ENCODE measurements at regions not wholly inside any gene's neighbourhood (a gene's known extent, or its start where the extent isn't known, plus 50 kb on each side); places are given as distances from the start of the nearest gene placed in this dataset.

DNA sequence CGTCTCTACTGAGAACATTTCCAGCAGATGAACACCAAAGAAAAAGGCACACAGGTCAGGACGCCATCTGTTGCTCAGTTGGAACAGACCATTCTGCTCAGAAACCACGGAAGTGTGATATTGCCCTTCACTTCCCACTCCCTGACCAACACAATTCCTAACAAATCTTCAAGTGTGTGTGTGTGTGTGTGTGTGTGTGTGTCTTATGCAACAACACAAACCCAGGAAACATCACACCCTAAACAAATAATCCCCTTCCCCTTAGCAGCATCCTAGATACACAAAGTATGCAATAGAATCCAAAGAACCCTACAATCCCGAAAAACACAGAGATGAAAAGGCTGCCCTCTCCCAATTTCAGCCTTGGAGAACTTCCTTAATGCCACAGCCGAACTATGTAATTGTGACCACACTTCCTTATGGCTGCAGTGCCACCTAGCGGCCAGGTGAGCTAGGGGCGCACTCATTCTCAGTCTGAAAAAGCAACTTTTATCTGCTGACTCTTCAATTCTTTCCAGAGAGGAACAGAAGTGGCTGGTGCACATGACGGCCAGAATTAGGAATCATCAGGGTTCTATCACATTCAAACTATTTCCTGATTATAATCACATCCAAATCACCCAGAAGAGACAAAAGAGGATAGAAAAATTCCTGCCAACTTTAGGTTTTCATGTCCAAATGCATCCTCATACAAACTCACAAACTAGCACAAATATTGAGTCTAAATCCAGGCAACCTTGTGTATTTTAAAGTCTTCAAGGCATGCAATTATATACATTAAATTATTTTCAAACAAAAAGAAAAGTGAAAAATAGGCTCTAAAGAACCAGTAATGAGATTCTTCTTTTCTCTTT lies 164.9 kb downstream of the DHX15 start:
- DNase-seq (ENCODE audit: low read depth): peak; percentile 9

DNA sequence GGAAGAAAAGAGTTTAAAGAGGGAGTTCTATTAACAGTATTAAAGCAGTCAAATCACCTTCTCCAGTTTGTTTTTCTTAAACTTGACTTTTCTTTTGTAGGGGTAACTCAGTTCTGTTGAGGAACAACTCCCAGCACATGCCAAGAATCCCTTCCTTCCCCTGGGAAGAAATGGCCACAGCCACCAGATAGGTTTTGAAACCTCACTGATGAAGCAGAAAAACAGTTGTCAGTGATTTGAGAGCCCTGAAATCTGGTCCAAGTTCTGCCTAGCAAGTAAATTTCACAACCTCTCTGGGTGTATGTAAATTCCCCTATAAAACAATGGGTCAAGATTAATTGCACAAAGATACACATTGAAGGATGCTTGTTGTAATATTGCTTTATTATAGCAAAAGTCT lies 167.1 kb downstream of the DHX15 start:
- no peak for DNase-seq (ENCODE audit: low read depth)

DNA sequence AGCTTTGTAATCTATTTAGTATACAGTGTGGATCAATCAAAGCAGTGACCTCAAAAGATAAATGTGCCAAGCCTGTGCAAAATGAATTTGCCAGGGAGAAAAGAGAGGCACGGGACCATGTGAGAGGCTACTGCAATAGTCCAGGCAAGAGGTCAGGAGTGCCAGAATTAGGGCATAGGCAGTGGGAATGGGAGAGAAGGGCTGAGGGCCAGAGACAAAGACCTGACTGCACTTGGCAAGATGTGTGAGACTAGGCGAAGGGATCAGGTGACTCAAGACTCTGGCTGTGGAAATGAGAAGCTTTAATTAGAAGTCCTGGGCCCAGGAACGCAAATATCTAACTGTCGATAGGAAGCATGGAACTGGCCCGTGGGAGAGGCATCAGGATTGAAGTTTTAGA lies 168.1 kb downstream of the DHX15 start:
- DNase-seq (ENCODE audit: low read depth): no peak

DNA sequence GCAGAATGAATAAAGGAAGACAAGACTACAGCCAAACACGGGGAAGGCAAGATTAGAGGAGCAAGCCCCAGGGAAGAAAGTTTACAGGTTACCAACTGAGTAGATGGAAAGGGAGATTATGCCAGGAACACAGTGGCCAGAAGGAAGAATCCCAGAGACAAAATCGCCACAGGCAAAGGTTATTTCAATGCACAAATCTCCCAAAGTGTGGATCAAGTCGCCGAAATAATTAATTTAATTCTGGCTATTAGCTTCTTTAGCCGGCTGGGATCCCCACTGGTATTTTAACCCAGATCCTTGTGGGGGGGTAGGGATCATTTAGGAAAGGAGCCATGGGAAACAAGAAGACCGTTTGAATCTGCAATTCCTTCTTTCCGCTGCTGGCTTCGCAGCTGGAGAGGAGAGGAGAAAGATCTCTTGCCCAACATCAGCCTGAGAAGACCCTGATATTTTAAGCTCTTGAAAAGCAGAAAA lies 171.0 kb downstream of the DHX15 start:
- DNase-seq (ENCODE audit: low read depth): no peak

DNA sequence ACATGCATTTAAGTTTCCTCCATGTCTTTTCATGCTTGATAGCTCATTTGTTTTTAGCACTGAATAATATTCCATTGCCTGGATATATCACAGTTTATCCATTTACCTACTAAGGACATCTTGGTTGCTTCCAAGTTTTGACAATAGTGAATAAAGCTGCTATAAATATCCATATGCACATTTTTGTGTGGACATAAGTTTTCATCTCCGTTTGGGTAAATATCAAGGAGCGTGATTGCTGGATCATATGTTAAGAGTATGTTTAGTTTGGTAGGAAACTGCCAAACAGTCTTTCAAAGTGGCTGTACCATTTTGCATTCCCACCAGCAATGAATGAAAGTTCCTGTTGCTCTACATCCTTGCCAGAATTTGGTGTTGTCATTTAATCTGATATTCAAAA lies 172.5 kb downstream of the DHX15 start:
- DNase-seq (ENCODE audit: low read depth): no peak

DNA sequence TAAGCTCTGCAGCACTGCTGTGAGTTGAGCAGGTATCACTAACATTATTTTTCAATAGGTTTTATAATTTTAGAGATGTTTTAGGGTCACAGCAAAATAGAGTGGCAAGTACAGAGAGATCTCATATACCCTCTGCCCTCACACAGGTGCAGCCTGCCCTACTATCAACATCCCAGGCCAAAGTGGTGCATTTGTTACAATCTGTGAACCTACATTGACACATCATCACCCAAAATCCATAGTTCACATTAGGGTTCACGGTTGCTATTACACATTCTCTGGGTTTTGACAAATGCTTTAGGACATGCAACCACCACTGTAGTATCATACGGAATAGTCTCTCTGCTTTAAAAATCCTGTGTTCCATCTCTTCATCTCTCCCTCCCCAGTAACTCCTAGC lies 173.1 kb downstream of the DHX15 start:
- no peak for DNase-seq (ENCODE audit: low read depth)

DNA sequence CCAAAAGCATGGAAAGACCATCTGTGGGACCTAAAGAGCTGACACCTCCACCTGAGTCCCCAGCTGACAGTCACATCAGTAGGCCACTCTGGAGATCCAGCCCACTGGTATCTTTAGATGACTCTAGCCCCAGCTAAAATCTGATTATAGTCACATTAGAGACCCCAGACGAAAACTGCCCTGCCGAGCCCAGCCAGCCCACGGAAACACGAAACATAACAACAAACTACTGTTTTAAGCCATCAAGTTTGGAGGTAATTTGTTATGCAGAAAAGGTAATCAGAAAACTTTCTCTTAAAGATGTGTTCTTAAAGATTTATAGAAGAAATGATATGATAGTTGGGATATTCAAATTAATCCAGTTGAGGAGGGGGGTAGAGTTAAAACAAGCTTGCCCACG lies 175.7 kb downstream of the DHX15 start:
- no peak for DNase-seq (ENCODE audit: low read depth)

DNA sequence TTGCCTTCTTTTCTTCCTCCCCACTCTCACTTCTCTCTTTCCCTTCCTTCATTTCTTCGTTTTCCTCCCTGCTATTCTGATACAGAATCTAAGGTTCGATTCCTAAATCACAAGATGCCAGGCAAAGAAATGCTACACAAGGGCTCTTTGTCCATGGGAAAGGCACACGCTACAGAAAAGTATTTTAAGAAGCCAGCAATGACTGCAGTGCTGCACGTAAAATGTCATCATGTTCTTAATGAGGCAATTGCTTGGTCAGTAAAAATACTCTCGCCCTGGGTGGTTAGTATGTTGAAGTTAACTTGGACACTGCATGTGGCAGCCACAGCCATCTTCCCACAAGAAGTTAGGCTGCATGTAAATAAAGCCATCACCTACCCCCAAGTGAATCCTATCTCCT lies 178.4 kb downstream of the DHX15 start:
- no peak for DNase-seq (ENCODE audit: low read depth)

DNA sequence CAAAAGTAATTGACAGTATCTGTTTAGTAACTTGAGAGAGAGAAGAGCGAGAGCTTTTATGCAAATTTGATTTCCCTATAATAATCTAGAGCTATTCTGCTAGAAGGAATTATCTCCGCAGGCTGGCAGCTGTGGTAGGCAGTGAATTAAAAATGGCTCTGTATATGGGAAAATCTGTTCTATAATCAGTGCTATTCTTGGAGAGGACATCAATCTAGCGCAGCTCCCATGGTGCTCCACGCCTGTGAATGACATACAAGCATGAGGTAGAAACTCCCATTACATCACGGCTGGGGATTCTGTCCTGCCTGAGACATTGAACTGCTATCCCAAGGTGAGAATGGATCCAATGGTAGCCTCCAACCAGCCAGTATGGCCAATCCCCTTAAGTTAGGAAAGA lies 179.0 kb downstream of the DHX15 start:
- no peak for DNase-seq (ENCODE audit: low read depth)

DNA sequence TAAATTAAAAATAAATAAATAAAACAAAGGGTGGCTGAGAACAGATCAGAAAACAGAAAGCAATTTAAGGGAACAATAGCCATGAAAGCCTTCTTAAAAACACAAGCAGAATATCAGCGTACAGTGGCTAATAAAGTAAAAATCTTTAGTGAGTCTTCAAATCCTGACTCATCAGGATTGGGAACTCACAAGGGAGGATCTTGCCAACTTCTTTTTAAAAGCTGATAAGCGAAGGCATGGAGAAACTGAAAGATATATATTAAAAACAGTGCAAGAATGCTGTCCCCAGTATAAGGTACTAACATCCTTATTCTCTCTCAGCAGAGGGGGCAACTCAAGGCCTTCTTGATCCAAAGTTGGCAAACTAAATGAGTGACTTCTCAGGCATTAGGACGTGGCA lies 180.1 kb downstream of the DHX15 start:
- DNase-seq (ENCODE audit: low read depth): no peak

DNA sequence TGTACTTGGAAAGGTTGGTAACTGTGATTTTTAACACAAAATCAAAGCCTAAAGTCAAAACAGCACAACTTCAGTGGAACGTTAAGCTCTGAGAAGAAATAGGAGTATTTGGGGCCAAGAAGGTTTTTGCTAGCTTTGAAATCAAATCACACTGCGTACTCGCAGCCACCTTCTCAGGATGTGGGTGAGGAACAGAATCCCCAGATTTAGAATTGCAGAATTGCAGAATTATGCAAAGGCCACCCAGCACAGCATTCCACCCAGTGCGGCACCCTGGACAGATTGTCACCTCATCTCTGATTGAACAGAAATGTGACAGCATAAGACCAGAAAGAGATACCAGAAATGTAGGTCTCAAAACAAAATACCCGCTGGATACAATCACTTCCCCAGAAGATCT lies 181.1 kb downstream of the DHX15 start:
- DNase-seq (ENCODE audit: low read depth): no peak

DNA sequence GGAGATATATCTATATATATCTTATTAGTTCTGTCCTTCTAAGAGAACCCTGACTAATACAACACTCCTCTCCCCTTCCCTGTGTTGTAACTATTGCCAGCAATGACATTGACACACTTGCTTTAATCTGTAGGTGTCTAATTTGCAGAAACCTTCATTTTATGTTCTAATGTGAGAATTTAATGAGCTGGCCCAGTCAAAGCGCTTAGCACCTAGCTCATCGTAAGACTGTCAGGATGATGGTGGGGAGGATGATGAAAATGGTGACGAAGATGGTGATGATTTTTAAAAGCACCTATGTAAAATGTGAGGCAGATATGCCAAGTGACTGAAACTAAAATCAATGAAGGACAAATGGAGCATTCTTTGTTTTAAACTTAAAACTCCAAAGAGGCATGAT lies 183.8 kb downstream of the DHX15 start:
- no peak for DNase-seq (ENCODE audit: low read depth)

DNA sequence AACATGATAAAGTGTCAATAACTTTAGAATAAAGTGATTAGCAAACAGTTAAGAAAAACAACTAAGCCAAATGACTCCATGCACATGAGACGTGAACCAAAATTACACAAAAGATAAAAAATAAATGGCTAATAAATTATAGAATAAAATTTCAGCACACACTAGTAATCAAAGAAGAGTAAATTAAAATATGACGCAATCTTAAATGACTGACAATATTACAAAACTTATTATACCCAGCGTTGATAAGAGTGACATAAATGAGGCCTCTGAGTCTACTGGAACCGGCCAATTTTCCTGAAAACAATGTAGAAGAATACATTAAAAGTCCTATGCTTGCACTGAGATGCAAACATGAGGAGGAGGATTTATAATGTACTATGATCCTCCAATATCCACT lies 187.4 kb downstream of the DHX15 start:
- DNase-seq (ENCODE audit: low read depth): no peak

DNA sequence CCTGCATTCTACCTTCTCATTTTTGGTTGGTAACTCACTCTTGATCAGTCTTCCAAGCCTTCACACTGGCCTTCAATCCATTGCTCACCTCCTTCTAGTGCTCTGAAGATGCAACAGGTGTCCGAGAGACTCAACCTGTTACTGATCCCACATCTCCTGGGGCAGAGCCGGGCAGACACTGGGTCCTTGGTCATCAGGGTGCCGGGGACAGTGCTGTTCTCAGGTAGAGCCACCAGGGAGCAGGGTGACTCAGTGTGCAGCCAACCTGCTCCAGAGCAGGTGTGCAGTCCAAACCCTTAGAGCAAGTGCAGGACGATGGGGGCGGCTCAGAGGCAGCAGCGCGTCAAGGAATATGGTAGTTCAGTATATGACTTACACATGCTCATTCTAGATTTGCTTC lies 188.4 kb downstream of the DHX15 start:
- DNase-seq (ENCODE audit: low read depth): no peak

DNA sequence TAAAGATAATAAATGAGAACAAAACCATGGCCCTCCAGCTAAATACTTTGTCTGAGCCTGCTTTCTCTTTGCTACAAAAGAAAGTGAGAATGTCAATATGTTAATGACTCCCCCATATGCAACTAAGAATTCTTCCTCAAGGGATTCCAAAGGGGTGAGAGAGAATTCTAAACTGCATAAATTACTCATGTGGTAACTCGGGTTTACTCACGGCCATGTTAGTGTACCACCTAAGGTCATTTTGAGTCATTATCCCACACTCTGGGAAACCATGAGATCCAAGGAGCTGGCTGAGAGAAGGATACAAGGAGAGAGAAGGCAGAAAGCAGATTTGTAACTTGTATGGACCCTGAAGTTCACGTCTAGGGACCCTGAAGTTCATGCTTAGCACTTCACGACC lies 190.3 kb downstream of the DHX15 start:
- no peak for DNase-seq (ENCODE audit: low read depth)

DNA sequence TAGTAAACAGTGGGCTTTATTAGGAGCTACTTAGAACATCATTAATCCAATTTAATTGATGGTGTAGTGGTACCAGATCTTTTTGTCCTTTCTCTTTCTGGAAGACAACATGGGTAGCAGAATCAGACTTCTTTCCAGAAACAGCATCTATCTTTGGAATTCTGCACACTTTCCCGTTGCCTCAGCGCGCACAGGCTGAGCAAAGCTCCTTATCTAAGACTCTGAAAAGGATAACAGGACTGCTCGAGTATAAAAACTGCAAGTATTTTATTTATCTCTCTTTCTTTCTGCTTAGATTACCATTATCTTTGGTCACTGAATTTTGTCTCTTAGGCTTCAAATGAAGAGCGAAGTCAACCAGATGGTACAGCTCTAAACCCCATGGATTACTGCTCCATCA lies 191.7 kb downstream of the DHX15 start:
- no peak for DNase-seq (ENCODE audit: low read depth)

DNA sequence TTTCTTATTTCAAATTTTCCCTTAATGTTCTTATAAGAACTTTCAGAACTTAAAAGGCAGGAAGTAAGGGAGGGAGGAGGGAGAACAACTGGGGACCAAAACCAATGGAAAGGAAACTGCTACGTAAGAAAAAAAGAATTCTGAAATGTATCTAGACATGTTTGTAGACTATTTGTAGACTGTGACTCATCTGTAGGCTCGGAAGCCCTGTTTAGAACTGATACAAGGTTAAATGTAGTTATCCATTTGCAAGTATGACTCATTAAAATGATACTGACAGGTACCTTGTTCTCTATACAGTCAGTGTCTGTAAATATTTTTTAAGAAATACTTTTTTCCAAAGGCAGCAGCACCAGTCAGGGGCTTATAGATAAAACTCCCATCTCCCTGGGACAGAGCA lies 202.0 kb downstream of the DHX15 start:
- DNase-seq (ENCODE audit: low read depth): no peak

DNA sequence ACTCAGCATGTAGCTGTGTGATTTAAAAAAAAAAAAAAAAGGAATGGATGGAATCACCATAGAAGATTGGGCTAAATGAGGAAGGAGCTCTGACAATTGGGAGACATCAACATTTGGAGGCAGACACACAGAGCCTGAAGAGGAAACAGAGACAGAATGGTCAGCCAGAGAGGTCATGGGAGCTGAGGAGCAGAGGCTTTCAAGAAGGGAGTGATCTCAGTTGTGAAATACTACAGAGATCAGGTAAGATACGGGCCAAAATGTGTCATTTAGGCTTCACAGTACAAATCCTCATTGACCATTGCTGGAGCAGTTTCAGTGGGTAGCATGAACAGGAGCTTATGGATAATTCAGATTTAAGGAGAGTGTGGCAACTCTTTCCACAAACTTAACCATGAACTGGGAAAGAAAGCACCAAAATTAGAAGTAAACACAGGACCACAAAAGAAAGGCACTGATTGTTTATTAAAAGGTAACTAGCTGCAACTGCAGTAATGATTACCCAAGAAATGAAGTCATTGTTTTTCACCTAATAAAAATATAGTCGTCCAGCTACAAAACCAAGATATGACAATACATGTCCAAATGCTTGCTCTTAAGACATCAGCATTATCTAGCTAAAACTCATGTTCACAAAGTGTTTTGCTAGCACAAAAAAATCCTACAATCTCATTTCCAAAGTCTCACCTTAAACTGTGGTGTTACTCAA lies 203.2 kb downstream of the DHX15 start:
- no peak for DNase-seq (ENCODE audit: low read depth)

DNA sequence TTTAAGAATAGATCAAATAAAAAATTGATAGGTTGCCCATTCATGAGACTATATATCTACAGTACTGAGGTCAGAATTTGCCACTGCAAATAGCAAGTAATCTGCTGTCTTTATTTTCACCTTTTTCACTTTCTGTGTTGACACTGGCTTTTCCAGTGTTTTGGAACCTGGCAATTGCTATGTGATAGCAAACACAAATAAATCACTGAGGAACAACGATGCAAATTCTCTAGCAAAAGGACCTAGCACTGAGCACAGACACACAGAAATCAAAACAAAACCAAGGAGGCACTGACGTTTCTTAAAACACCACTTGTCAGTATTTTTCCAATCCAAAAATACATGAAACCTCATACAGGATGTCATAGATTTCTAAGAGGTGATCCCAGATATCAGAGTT lies 210.7 kb downstream of the DHX15 start:
- DNase-seq (ENCODE audit: low read depth): no peak

DNA sequence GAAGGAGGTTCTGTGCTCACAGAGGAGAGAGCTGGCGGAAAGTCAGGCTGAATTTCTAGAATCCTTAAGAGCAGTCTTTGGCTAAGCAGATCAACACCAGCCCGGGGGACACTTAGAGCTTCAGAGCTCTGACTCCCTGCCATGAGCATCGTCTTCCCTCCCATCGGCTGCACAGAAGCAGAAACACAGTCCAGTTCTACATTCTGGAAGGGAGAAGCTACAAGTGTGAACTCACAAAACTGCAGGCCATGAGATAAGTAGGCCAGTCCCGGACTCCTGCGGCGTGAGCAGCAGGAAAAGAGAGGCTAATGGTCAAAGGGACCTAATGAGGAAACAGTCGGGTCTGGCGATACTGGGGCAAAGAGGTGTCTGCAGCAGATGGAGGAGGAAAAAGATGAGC lies 211.5 kb downstream of the DHX15 start:
- DNase-seq (ENCODE audit: low read depth): no peak

DNA sequence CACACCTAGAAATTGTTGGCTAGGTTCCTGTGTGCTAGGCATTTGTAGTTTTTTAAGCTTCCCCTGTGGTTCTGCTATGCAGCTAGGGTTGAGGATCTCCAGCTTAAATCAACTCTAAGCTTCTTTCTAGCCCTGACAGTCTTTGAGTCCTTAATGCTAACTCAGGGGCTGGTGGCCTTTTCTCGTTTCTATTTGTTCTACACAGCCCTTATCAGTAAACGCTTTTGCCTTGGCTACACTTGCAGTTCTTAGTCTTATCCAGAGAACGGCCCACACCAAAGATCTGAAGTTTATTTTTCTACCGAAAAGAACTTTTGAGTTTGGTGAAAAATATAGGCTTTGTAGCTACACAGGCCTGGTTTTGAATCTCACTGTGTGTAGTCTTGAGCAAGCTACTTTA lies 212.0 kb downstream of the DHX15 start:
- no peak for DNase-seq (ENCODE audit: low read depth)

DNA sequence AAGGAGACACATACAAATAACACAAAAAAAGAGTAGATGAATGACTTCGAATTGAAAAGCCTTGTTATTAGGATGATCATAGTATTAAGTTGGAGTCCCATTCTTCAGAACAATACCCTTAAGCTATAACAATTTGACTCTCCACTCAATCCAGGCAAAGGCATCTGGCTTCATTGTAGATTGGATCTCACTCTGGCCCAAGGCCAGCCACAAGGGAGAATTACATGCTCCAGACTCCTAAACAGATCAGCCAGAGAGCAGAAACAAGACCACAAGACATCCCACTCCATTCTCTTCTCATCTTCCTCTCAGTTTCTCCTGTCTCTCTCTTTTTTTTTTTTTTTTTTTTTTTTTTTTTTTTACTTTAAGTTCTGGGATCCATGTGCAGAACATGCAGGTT lies 213.9 kb downstream of the DHX15 start:
- DNase-seq (ENCODE audit: low read depth): no peak

DNA sequence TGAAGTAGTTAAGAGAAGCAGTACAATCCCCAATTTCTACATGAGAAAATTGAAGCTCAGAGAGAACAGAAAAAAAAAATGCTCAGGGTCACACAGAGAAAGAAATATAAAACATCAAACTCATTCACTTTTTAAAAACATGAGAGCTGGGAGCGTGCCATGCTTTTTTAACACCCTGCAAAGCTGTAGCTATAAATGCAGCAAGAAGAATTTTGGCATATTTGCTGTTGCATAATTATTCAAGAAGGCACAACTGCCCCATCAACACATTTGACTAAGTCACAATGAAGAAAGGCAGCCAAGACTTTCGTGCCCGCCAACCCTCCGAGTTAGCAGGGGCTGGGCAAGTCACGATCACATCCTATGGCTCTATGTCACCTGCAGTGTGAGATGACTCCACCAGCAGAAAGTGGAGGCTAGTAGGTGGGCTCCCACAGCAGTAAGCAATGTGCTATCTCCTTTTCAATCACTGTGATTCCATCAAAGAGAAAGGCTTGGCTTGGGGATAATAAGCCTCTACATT lies 214.8 kb downstream of the DHX15 start:
- no peak for DNase-seq (ENCODE audit: low read depth)
